T-helper 1 cell treated with Interleukin-12 subunit alpha and Interleukin-12 subunit beta and Interleukin-4 antibody, amounts not matched to agents 30 μg/mL and 1 μg/mL, for 36 hours (primary cell): ENCODE measurements at regions not wholly inside any gene's neighbourhood (a gene's known extent, or its start where the extent isn't known, plus 50 kb on each side); places are given as distances from the start of the nearest gene placed in this dataset.

Source experiments
- H3K27ac Mint-ChIP-seq: one replicate; pipeline ENCODE4 v1.8.0; 2021; ENCODE audit warnings: mild to moderate bottlenecking, mixed read lengths
- H3K27me3 Mint-ChIP-seq: one replicate; pipeline ENCODE4 v1.8.0; 2021; ENCODE audit warnings: low read depth, mixed read lengths
- H3K36me3 Mint-ChIP-seq: one replicate; pipeline ENCODE4 v1.8.0; 2021; ENCODE audit warnings: low read depth, mixed read lengths
- H3K4me1 Mint-ChIP-seq: one replicate; pipeline ENCODE4 v1.8.0; 2021; ENCODE audit warnings: low read depth, mixed read lengths
- H3K4me3 Mint-ChIP-seq: one replicate; pipeline ENCODE4 v1.8.0; 2021; ENCODE audit warnings: mild to moderate bottlenecking, moderate library complexity, mixed read lengths
- H3K9me3 Mint-ChIP-seq: one replicate; pipeline ENCODE4 v1.8.0; 2021; ENCODE audit warnings: mixed read lengths

- Mint-ChIP-seq H3K9me3 (no peaks in the 10 kb centered on the region), H3K4me1 (peaks cover 10% of the 10 kb centered on the region), H3K27me3 (peaks cover 5% of the 10 kb centered on the region), H3K27ac (no peak overlapping the region), H3K4me3 (no peak overlapping the region), H3K36me3 (no peaks in the 10 kb centered on the region)
These were observed 53.9 kb downstream of the FOXL1 start for GRCh38 chr16:86632206-86632605.

DNA sequence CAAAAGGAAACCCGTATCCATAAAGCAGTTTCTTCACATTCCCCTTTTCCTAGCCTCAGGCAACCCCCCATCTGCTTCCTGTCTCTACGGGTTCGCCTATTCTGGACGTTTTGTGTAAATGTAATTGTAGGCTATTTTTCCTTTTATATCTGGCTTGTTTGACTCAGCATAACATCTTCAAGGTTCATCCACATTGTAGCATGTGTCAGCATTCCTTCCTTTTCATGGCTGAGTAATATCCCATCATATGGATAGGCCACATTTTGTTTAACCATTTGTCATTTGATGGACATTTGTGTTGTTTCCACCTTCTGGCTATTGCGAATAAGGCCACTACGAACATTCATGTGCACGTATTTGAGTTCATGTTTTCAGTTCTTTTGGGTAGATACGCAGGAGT, 54.6 kb downstream of the FOXL1 start:
- Mint-ChIP-seq H3K27me3 (peaks cover 9% of the 10 kb centered on the region), H3K4me1 (peaks cover 10% of the 10 kb centered on the region), H3K9me3 (no peaks in the 10 kb centered on the region), H3K4me3 (no peak overlapping the region), H3K27ac (no peak overlapping the region), H3K36me3 (no peaks in the 10 kb centered on the region)

DNA sequence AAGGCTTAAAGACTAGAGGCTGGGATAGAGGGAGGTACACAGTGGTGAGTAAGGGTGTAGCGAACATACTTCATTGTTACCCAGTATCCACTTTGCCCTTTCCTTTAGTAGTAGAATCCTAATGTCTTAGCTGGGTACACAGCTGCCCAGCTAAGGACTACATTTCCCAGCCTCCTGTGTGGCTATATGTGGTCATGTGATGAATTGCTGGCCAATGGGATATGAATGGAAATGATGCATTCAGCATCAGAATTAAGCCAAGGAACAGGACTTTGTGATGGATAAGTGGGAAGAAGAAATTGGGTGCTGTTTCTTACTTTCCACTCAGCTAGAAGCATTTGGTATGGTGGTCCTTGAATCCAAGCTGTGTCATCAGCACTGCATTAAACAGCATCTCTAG, 55.9 kb downstream of the FOXL1 start:
- Mint-ChIP-seq H3K9me3 (no peaks in the 10 kb centered on the region), H3K27me3 (peaks cover 17% of the 10 kb centered on the region), H3K4me1 (peaks cover 10% of the 10 kb centered on the region), H3K4me3 (no peak overlapping the region), H3K36me3 (no peaks in the 10 kb centered on the region), H3K27ac (no peak overlapping the region)

DNA sequence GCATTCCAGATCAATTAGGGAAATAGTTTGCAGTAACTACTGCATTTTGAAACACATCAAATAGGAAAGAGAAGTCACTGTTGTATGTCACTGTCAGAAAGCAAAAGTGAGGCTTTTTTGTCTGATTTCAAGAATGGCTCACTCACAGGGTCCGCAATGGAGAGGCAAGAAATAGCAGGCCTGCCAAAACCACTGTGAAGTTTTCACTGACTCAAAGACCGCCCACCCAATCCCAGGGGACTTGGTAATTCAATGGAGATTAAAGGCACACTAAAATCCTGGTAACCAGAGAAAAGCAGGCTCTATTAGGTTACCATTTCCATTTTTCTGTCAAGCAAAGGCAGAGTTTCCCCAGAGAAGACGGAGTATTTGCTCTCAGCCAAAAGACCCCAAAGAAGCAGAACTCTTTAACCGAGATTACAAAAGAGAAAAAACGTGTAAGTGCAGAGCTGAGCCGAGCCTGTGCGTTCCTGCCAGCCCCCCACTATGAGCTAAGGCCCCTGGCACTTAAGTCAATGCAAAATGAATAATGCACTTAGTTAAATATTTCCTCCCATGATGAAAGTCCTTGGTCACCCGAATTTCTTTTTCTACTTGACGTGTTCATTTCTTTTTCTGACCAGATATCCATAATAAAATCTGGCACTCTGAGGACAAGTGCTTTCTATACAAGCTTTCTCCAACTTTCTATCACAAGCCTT, 57.0 kb downstream of the FOXL1 start:
- no peaks in the 10 kb centered on the region for H3K9me3 Mint-ChIP-seq
- peaks cover 10% of the 10 kb centered on the region for H3K4me1 Mint-ChIP-seq
- no peak overlapping the region for H3K27ac Mint-ChIP-seq
- no peak overlapping the region for H3K4me3 Mint-ChIP-seq
- H3K36me3 Mint-ChIP-seq = no peaks in the 10 kb centered on the region
- peaks cover 17% of the 10 kb centered on the region for H3K27me3 Mint-ChIP-seq

GRCh38 chr16:86635926-86636325, 57.6 kb downstream of the FOXL1 start:
- Mint-ChIP-seq H3K27ac (no peak overlapping the region), H3K4me1 (peaks cover 10% of the 10 kb centered on the region), H3K4me3 (no peak overlapping the region)

DNA sequence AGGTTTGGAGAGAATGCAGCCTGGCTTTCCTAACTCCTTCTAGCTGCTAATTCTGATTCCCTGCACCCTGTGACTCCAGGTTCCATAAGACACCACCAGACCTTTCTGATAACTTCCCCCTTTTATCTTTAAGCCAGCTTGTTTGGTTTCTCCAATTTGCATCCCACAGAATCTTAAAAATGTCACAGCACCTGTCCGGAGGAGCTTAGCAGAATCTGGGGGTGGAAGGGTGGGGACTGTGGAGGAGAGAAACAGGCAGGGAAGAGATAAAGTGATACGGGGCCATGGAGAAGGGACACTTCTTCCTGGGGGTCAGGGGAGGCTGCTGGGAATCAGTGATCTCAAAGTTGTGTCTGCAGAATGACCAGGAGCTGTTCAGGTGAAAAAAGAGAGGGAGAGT, 59.4 kb downstream of the FOXL1 start:
- Mint-ChIP-seq H3K9me3 (no peaks in the 10 kb centered on the region), H3K27me3 (peaks cover 17% of the 10 kb centered on the region), H3K36me3 (no peaks in the 10 kb centered on the region), H3K4me3 (no peak overlapping the region), H3K27ac (no peak overlapping the region), H3K4me1 (peaks cover 2% of the 10 kb centered on the region)

More at GRCh38 chr16:86635926-86636325, 57.6 kb downstream of the FOXL1 start:
- Mint-ChIP-seq H3K9me3 (no peaks in the 10 kb centered on the region), H3K27me3 (peaks cover 17% of the 10 kb centered on the region), H3K36me3 (no peaks in the 10 kb centered on the region)

GRCh38 chr16:86638642-86639041, 60.3 kb downstream of the FOXL1 start:
- H3K9me3 Mint-ChIP-seq = no peaks in the 10 kb centered on the region
- H3K27ac Mint-ChIP-seq = no peak overlapping the region
- H3K4me1 Mint-ChIP-seq = no peaks in the 10 kb centered on the region

DNA sequence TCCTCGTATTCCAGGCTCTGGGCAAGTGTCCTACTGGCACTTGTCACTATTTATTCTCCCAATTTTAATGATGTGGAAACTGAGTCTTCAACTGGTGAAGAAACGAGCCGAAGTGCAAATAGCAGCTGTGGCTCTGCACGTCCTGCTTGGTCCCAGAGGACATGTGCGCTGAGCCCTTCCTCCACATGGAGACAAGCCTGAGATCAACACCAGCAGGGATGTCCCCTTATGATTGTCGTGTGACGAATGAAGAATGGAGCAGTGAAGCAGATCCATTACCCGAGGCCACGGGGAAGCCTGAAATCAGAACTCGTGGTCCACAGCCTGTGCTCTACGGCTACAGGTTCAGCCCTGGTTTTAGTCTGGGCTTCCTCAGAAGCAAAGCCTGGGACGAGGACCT, 61.0 kb downstream of the FOXL1 start:
- no peaks in the 10 kb centered on the region for H3K4me1 Mint-ChIP-seq
- no peaks in the 10 kb centered on the region for H3K9me3 Mint-ChIP-seq
- no peak overlapping the region for H3K4me3 Mint-ChIP-seq
- H3K36me3 Mint-ChIP-seq = no peaks in the 10 kb centered on the region
- peaks cover 12% of the 10 kb centered on the region for H3K27me3 Mint-ChIP-seq
- no peak overlapping the region for H3K27ac Mint-ChIP-seq

More at GRCh38 chr16:86638642-86639041, 60.3 kb downstream of the FOXL1 start:
- Mint-ChIP-seq H3K4me3 (no peak overlapping the region), H3K36me3 (no peaks in the 10 kb centered on the region), H3K27me3 (peaks cover 12% of the 10 kb centered on the region)

- Mint-ChIP-seq H3K4me3 (no peak overlapping the region), H3K36me3 (no peaks in the 10 kb centered on the region), H3K27ac (no peak overlapping the region), H3K4me1 (no peaks in the 10 kb centered on the region), H3K27me3 (peaks cover 12% of the 10 kb centered on the region), H3K9me3 (no peaks in the 10 kb centered on the region)
These were observed 62.0 kb downstream of the FOXL1 start for GRCh38 chr16:86640265-86640843.

- no peak overlapping the region for H3K4me3 Mint-ChIP-seq
- H3K36me3 Mint-ChIP-seq = no peaks in the 10 kb centered on the region
- no peaks in the 10 kb centered on the region for H3K4me1 Mint-ChIP-seq
- no peak overlapping the region for H3K27ac Mint-ChIP-seq
- H3K27me3 Mint-ChIP-seq = peaks cover 12% of the 10 kb centered on the region
- H3K9me3 Mint-ChIP-seq = peaks cover 3% of the 10 kb centered on the region
These were observed 63.7 kb downstream of the FOXL1 start for GRCh38 chr16:86642087-86642486.

DNA sequence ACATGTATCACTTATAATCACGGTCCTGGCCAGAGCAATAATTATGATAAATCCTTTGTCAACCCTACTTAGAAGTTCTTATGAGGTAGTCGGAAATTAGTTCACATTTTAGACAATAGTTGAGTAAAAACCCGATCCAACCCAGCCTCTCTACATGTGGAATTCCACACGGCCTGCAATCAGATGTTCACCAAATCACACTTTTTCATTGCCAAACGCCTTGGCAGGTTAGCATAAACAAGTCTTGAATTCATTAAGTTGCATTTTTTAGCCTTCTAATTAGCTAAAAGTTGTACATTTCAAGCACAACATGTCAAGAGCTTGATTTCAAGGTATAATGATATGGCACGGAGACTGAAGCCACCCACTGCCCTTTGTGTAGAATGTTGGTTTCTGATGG, 65.3 kb downstream of the FOXL1 start:
- peaks cover 15% of the 10 kb centered on the region for H3K9me3 Mint-ChIP-seq
- H3K27me3 Mint-ChIP-seq = peaks cover under 1% of the 10 kb centered on the region
- no peaks in the 10 kb centered on the region for H3K4me1 Mint-ChIP-seq
- H3K27ac Mint-ChIP-seq = no peak overlapping the region
- H3K4me3 Mint-ChIP-seq = no peak overlapping the region
- H3K36me3 Mint-ChIP-seq = no peaks in the 10 kb centered on the region

DNA sequence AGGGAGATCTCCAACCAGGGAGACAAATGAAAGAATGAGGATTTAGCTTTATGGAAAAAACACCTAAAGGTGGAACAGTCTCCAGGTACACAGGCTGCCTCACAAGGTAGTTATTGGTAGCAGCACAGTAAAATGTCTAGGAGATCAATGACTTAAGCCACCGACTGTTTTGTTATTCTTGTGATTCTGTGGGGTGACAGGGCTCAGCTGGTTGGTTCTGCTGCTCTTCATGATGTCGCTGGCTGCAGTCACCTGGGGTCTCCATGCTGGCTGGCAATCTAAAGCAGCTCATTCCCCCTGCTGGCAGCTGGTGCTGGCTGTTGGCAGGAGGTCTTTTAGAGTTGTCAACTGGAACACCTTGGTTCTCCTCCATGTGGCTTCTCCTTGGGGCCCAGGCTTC, 69.2 kb downstream of the FOXL1 start:
- no peak overlapping the region for H3K4me3 Mint-ChIP-seq
- peaks cover 23% of the 10 kb centered on the region for H3K9me3 Mint-ChIP-seq
- no peaks in the 10 kb centered on the region for H3K4me1 Mint-ChIP-seq
- no peak overlapping the region for H3K27ac Mint-ChIP-seq
- H3K36me3 Mint-ChIP-seq = no peaks in the 10 kb centered on the region
- no peaks in the 10 kb centered on the region for H3K27me3 Mint-ChIP-seq

DNA sequence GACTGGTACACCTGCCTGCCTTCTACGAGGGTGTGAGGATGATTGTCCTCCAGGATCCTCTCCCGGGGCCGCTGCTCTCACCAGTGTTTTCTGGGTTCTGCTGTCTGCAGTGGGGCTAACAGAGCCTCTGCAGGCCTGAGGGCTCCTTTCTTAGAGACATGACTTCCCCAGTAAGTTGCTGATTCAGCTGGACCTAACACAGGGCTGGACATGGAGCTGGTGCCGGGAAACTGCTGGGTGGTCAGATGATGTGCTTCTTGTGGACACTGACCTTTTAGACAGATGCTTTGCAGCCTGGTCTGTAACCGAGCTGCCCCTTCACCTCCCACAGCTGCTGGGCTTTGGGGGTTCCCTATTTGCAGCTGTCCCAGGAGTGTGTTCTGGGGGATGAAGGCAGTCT, 71.5 kb downstream of the FOXL1 start:
- Mint-ChIP-seq H3K27ac (no peak overlapping the region), H3K36me3 (no peaks in the 10 kb centered on the region), H3K4me1 (no peaks in the 10 kb centered on the region), H3K9me3 (peaks cover 34% of the 10 kb centered on the region), H3K4me3 (no peak overlapping the region), H3K27me3 (no peaks in the 10 kb centered on the region)

- no peak overlapping the region for H3K4me3 Mint-ChIP-seq
- no peaks in the 10 kb centered on the region for H3K36me3 Mint-ChIP-seq
- no peak overlapping the region for H3K27ac Mint-ChIP-seq
These were observed 72.8 kb downstream of the FOXL1 start for GRCh38 chr16:86651013-86651627.

DNA sequence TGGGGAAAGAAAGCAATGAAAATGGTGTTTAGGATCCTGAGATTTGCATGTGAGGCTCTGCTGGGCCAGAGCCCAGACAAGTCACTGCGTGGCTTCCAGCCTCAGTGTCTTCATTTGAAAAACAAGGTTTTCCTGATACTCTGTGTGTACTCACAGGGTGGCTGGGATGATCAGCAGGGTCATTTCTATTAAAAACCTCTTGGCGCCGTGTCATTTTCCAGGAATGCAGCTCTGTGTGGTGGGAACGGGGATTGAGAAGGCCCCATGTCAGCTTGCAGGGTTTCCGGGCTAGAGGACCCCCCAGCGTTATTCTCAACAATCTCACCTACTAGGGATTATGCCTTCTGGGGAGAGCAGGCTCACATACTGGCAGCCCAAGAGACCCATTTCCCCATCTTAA, 73.5 kb downstream of the FOXL1 start:
- no peaks in the 10 kb centered on the region for H3K27me3 Mint-ChIP-seq
- H3K27ac Mint-ChIP-seq = no peak overlapping the region
- H3K4me1 Mint-ChIP-seq = no peaks in the 10 kb centered on the region
- H3K4me3 Mint-ChIP-seq = no peak overlapping the region
- peaks cover 38% of the 10 kb centered on the region for H3K9me3 Mint-ChIP-seq
- no peaks in the 10 kb centered on the region for H3K36me3 Mint-ChIP-seq

More at GRCh38 chr16:86651013-86651627, 72.8 kb downstream of the FOXL1 start:
- Mint-ChIP-seq H3K4me1 (no peaks in the 10 kb centered on the region), H3K27me3 (no peaks in the 10 kb centered on the region), H3K9me3 (peaks cover 35% of the 10 kb centered on the region)
